GM12872 (cell line): ENCODE measurements at regions not wholly inside any gene's neighbourhood (a gene's known extent, or its start where the extent isn't known, plus 50 kb on each side); places are given as distances from the start of the nearest gene placed in this dataset.

Experiments used
- TF ChIP-seq, protein P1 (sequence below): IDR thresholded peaks from 3 replicates; pipeline ENCODE4 v1.5.1; 2011; ENCODE audit warnings: low read depth, mild to moderate bottlenecking, low read length, moderate library complexity; ENCODE audit not compliant: insufficient read depth

DNA sequence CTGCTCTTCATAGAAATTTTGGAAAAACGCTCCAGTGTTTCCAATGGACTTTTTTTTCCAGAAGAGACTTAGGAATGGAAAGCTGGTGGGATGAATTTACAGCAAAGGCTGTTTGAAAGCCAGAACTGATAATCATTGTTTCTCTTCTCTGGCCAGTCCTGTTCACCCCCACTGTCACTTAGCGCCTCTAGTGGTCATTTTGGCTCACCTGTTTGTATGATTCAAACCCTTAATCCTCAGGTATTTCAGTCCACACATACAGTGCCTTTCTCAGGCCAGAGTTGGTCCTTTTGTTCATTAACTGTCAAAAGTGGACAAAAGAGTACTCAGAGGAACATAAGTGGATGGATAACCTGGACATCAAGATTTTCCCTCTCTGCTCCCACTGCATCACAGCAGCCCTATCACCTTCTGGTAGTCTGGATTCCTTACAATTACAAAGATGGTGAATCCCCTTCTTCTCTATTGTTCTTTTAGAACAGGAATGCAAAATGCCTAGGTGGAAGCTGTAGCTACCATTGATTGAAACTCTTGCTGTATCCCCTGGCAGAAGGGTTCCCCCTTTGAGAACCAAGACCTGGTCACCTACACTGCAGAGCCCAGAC lies 177.6 kb upstream of the OLFM3 start:
- TF ChIP-seq, protein P1, sequence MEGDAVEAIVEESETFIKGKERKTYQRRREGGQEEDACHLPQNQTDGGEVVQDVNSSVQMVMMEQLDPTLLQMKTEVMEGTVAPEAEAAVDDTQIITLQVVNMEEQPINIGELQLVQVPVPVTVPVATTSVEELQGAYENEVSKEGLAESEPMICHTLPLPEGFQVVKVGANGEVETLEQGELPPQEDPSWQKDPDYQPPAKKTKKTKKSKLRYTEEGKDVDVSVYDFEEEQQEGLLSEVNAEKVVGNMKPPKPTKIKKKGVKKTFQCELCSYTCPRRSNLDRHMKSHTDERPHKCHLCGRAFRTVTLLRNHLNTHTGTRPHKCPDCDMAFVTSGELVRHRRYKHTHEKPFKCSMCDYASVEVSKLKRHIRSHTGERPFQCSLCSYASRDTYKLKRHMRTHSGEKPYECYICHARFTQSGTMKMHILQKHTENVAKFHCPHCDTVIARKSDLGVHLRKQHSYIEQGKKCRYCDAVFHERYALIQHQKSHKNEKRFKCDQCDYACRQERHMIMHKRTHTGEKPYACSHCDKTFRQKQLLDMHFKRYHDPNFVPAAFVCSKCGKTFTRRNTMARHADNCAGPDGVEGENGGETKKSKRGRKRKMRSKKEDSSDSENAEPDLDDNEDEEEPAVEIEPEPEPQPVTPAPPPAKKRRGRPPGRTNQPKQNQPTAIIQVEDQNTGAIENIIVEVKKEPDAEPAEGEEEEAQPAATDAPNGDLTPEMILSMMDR, result peak; percentile 90

- TF ChIP-seq, protein P1, result no peak
Measured at GRCh38 chr1:102172200-102172599, 175.5 kb upstream of the OLFM3 start.

DNA sequence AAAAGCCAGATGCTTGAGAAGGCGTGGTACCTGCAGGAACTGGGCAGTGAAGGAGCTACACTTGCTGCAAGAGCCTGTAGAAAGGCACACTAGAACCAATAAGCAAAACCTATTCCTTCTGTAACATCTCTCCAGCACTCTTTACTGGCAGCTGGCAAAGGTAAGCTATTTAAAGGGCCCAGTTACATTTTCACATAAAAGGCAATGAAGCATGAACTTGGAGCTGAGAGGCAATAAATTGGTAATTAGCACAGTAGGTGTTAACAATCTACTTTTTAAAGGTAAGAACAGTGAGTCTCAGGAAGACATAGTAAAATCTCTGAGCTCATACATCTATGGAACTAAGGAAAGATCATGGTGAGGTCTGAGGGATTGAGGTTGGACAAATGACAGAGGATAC lies 167.1 kb upstream of the OLFM3 start:
- TF ChIP-seq, protein P1, result no peak

DNA sequence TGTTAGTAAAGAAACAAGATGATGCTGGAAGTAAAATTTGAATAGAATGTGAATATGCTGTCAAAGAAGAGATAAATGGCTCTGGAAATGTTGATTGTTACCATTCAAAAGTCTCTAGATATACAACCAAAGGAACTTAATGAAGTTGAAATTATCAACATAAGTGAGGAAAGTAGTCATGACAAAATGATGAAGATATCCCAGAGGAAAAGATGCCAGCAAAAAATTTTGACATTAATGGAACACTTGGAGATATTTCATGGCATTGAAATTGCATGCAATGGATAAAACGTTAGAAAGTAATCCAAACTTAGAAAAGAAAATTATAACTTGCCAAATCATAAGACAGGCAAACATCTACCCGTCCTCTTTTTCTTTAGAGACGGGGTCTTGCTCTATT lies 154.5 kb upstream of the OLFM3 start:
- TF ChIP-seq, protein P1, result no peak

GRCh38 chr1:102120910-102121309 lies 124.2 kb upstream of the OLFM3 start:
- TF ChIP-seq, protein P1, result no peak

DNA sequence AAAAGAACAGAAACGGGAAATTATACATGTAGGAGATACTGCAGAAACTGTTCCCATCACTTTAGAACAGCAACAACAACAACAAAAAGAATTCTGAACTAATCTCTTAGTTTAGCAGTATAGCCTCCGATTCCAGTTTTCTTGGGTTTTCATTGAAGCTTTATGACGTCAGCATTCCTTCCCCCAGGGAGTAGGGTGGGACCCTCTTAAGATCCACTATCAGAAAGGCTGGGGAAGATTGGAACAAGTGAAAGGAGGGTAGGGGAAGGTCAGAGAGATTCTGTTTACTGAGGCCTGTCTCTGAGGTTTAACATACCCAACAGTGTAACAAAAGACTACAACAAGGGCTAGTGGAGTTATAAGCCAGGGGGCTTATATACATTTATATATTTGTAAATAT lies 121.4 kb upstream of the OLFM3 start:
- TF ChIP-seq, protein P1, result no peak

DNA sequence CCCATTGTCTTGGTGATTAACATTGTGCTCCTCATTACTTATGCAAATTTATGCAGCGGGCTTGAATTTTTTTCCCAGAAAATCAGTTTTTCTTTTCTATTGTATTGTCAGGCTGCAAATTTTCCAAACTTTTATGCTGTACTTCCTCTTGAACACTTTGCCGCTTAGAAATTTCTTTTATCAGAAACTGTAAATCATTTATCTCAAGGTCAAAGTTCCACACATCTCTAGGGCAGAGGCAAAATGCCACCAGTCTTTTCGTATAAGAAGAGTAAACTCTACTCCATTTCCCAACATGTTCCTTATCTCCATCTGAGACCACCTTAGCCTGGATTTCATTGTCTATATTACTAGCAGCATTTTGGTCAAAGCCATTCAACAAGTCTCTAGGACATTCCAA lies 113.9 kb upstream of the OLFM3 start:
- TF ChIP-seq, protein P1, result no peak

DNA sequence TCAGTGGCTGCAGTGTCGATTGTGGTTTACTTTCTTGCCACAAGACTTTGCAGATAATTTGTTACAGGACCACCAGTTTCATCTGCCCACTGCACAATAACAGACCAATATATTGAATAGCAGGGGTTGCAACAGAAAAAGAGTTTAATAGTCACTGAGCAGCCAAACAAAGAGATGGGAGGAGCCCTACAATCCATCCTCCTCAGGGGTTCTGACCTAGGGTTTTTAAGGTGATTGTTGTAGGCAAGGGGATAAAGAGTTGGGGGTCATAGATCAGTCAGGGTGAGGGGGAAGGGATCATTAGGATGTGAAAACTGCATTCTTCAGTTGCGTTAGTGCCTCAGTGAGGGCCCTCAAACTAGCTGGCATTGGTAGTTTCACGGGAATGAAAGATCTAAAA lies 110.7 kb upstream of the OLFM3 start:
- TF ChIP-seq, protein P1, result no peak
